Esophagus muscularis mucosa (tissue), 3 donors: ENCODE measurements at regions not wholly inside any gene's neighbourhood (a gene's known extent, or its start where the extent isn't known, plus 50 kb on each side); places are given as distances from the start of the nearest gene placed in this dataset.

Experiments used
- POLR2A ChIP-seq: fragments of 450-650 bp; IDR thresholded peaks from one replicate; pipeline ENCODE4 v1.6.1; 2017; ENCODE audit warnings: antibody characterized with exemption, moderate library complexity, mild to moderate bottlenecking, low read depth
- TF ChIP-seq, protein P1 (sequence below), 3 experiments: fragments of 200-600 bp in 2 of 3; fragments of 450-650 bp in 1 of 3; sonication (generic) in 2 of 3; IDR thresholded peaks; one replicate each; pipeline ENCODE4 v1.5.1; 2017 to 2019; ENCODE audit warnings: antibody characterized with exemption in 3 of 3, mild to moderate bottlenecking in 2 of 3, moderate library complexity in 1 of 3

DNA sequence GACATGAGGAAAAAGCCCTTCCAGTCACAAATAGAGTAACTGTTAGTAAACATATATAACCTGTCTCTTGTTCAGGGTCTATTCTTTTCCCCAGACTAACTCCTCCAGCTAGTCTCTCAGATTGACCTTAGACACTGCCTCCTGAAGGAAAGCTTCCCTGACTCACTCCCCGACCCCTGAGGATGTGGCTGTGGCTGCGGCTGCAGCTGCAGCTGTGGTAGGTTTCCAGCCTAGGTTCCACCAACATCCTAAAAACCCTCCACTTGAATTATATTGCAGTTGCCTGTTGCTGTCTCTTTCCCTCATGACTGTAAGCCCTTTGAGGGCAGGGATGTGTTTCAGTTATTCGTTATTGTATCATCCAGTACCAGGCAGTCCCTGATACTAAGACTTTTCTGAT lies 132.9 kb upstream of the C1orf21 start:
- no peak for TF ChIP-seq POLR2A
- TF ChIP-seq, protein P1, sequence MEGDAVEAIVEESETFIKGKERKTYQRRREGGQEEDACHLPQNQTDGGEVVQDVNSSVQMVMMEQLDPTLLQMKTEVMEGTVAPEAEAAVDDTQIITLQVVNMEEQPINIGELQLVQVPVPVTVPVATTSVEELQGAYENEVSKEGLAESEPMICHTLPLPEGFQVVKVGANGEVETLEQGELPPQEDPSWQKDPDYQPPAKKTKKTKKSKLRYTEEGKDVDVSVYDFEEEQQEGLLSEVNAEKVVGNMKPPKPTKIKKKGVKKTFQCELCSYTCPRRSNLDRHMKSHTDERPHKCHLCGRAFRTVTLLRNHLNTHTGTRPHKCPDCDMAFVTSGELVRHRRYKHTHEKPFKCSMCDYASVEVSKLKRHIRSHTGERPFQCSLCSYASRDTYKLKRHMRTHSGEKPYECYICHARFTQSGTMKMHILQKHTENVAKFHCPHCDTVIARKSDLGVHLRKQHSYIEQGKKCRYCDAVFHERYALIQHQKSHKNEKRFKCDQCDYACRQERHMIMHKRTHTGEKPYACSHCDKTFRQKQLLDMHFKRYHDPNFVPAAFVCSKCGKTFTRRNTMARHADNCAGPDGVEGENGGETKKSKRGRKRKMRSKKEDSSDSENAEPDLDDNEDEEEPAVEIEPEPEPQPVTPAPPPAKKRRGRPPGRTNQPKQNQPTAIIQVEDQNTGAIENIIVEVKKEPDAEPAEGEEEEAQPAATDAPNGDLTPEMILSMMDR (IDR thresholded peaks at IDR 0.05) = no peak
